ENCODE measurements at regions not wholly inside any gene's neighbourhood (a gene's known extent, or its start where the extent isn't known, plus 50 kb on each side); places are given as distances from the start of the nearest gene placed in this dataset.

GRCh38 chr5:135236908-135237747 is 161.9 kb downstream of the MACROH2A1 start:
- ChIA-PET POLR2A (no interaction called here), CTCF (interaction anchor here (1.4 kb wide), 1 partner anchor 10 kb away, joined by 3 read pairs; no protein-coding TSS in a partner anchor)
- Histone ChIP-seq H3K36me3 (ENCODE audit: control insufficient read depth, insufficient read depth, low read length) (no peaks in the 10 kb centered on the region), H3K4me3 (ENCODE audit: low read depth, low read length) (no peak overlapping the region), H3K27me3 (ENCODE audit: control insufficient read depth, insufficient read depth, low read length) (no peaks in the 10 kb centered on the region)
- DNase-seq (ENCODE audit: low read depth): no peak
- no peak for TF ChIP-seq CTCF (IDR thresholded peaks at IDR 0.05; ENCODE audit: insufficient read depth, low read depth, low read length)

- POLR2A ChIA-PET: no interaction called here
- CTCF ChIA-PET: interaction anchor here (1.4 to 3.0 kb wide), 2 partner anchors 9 to 10 kb away, joined by 3 to 8 read pairs; no protein-coding TSS in a partner anchor
- Histone ChIP-seq H3K36me3 (ENCODE audit: control insufficient read depth, insufficient read depth, low read length) (no peaks in the 10 kb centered on the region), H3K4me3 (ENCODE audit: low read depth, low read length) (no peak overlapping the region), H3K27me3 (ENCODE audit: control insufficient read depth, insufficient read depth, low read length) (no peaks in the 10 kb centered on the region)
- no peak for DNase-seq (ENCODE audit: low read depth)
- no peak for TF ChIP-seq CTCF (IDR thresholded peaks at IDR 0.05; ENCODE audit: insufficient read depth, low read depth, low read length)
Observed at GRCh38 chr5:135236228-135236907, 162.7 kb downstream of the MACROH2A1 start.

GRCh38 chr5:135235551-135236227 is 163.3 kb downstream of the MACROH2A1 start:
- H3K27me3 ChIP-seq (ENCODE audit: control insufficient read depth, insufficient read depth, low read length): no peaks in the 10 kb centered on the region
- H3K4me3 ChIP-seq (ENCODE audit: low read depth, low read length): no peak overlapping the region
- TF ChIP-seq CTCF (IDR thresholded peaks at IDR 0.05; ENCODE audit: insufficient read depth, low read depth, low read length): no peak
- ChIA-PET CTCF (interaction anchor here (3.0 kb wide), 1 partner anchor 11 kb away, joined by 8 read pairs; no protein-coding TSS in a partner anchor), POLR2A (no interaction called here)
- no peak for DNase-seq (ENCODE audit: low read depth)
- H3K36me3 ChIP-seq (ENCODE audit: control insufficient read depth, insufficient read depth, low read length): no peaks in the 10 kb centered on the region

GRCh38 chr5:135234666-135235401 is 164.2 kb downstream of the MACROH2A1 start:
- Histone ChIP-seq H3K27me3 (ENCODE audit: control insufficient read depth, insufficient read depth, low read length) (no peaks in the 10 kb centered on the region), H3K4me3 (ENCODE audit: low read depth, low read length) (no peak overlapping the region), H3K36me3 (ENCODE audit: control insufficient read depth, insufficient read depth, low read length) (no peaks in the 10 kb centered on the region)
- TF ChIP-seq CTCF (IDR thresholded peaks at IDR 0.05; ENCODE audit: insufficient read depth, low read depth, low read length): no peak
- ChIA-PET CTCF (interaction anchor here (1.5 to 3.0 kb wide), 2 partner anchors 12 to 40 kb away, joined by 4 to 8 read pairs; no protein-coding TSS in a partner anchor), POLR2A (no interaction called here)
- no peak for DNase-seq (ENCODE audit: low read depth)

Measured in BJ (cell line).